ENCODE measurements at regions not wholly inside any gene's neighbourhood (a gene's known extent, or its start where the extent isn't known, plus 50 kb on each side); places are given as distances from the start of the nearest gene placed in this dataset.

GRCh38 chr11:120009938-120010337, 128.0 kb downstream of the TRIM29 start:
- Histone ChIP-seq H4K5ac (ENCODE audit: insufficient read length, low read depth, low read length) (no peak overlapping the region), H2BK20ac (ENCODE audit: low read depth, low read length, poor library complexity, severe bottlenecking) (no peak overlapping the region), H2AFZ (ENCODE audit: low read length) (no peak overlapping the region), H3K18ac (ENCODE audit: insufficient read length, low read depth, low read length) (no peak overlapping the region), H3K4ac (ENCODE audit: low read depth, low read length) (no peak overlapping the region), H3K4me2 (ENCODE audit: insufficient read depth, insufficient read length, low read length) (no peak overlapping the region), H3T11ph (ENCODE audit: low read length) (no peak overlapping the region), H4K8ac (replicated peaks; ENCODE audit: insufficient read length, low read depth, low read length) (no peak overlapping the region), H3K79me2 (ENCODE audit: insufficient read depth, low read length) (no peaks in the 10 kb centered on the region), H3K79me1 (ENCODE audit: insufficient read depth, low read depth, low read length, poor library complexity, severe bottlenecking) (no peaks in the 10 kb centered on the region), H2AK5ac (ENCODE audit: insufficient read length, low read length) (no peak overlapping the region), H3K14ac (ENCODE audit: insufficient read depth, low read length) (no peak overlapping the region), H3K23me2 (ENCODE audit: insufficient read length, low read depth, low read length, poor library complexity, severe bottlenecking) (no peaks in the 10 kb centered on the region), H3K4me1 (ENCODE audit: insufficient read depth, low read length) (no peaks in the 10 kb centered on the region), H3K56ac (ENCODE audit: insufficient read length, low read depth, low read length) (no peak overlapping the region), H3K9ac (ENCODE audit: extremely low read depth, insufficient read length, low read length) (no peak overlapping the region), H3K23ac (ENCODE audit: insufficient read length, low read depth, low read length) (no peak overlapping the region), H2BK12ac (ENCODE audit: insufficient read length, low read depth, low read length) (no peak overlapping the region), H3K27ac (ENCODE audit: insufficient read length, low read depth, low read length) (no peak overlapping the region), H2BK15ac (ENCODE audit: low read depth, low read length) (no peak overlapping the region), H4K20me1 (ENCODE audit: control insufficient read depth, insufficient read depth, insufficient read length) (no peaks in the 10 kb centered on the region), H2BK5ac (ENCODE audit: insufficient read length, low read length) (no peak overlapping the region), H2BK120ac (ENCODE audit: low read depth, low read length, poor library complexity, severe bottlenecking) (no peak overlapping the region), H4K91ac (ENCODE audit: insufficient read length, low read depth, low read length) (no peak overlapping the region), H3K9me3 (ENCODE audit: control insufficient read depth, low read depth, low read length) (no peaks in the 10 kb centered on the region), H3K27me3 (ENCODE audit: insufficient read depth, low read length) (no peaks in the 10 kb centered on the region; the same call in 1 of the 2 replicates)
- H3K27ac Mint-ChIP-seq = peak overlapping the region in 1 of 3 experiments; percentile 27; a peak in 2 of 7 replicates
- no CpG with 5 or more reads among the region's 4 CpGs for WGBS (ENCODE audit: extremely low coverage, insufficient read length, low lambda C conversion rate)
- peaks cover 44 to 48% of the 10 kb centered on the region in 2 experiments for H3K4me1 Mint-ChIP-seq
- no peak for DNase-seq
- TF ChIP-seq CTCF (conservative IDR thresholded peaks at IDR 0.05) = no peak
- H3K36me3 Mint-ChIP-seq (ENCODE audit: insufficient read depth in 1 of 3, low read depth in 3 of 3) = no peaks in the 10 kb centered on the region
- peaks cover 52% of the 10 kb centered on the region for H3K27me3 Mint-ChIP-seq (ENCODE audit: low read depth)
- H3K4me3 Mint-ChIP-seq = no peak overlapping the region; a peak in 1 of 5 replicates
- no peaks in the 10 kb centered on the region for H3K9me3 Mint-ChIP-seq
